WTC11 (cell line): ENCODE measurements at regions not wholly inside any gene's neighbourhood (a gene's known extent, or its start where the extent isn't known, plus 50 kb on each side); places are given as distances from the start of the nearest gene placed in this dataset.

Source experiments
- ATAC-seq: fragments of 200-7000 bp; cut with Tn5 transposase; 2 replicates; pipeline ENCODE4 v1.10.0; 2021; ENCODE audit warnings: mild to moderate bottlenecking, moderate library complexity
- CTCF ChIA-PET: fragments of 300-600 bp; sonication (Branson Sonifier 250); formaldehyde crosslinking; loops from one replicate; lab custom pipeline; 2021; ENCODE audit warnings: antibody characterized with exemption; lab: Charles Lee
- POLR2A ChIA-PET: fragments of 350-600 bp; sonication (Branson Sonifier 250); formaldehyde crosslinking; loops from one replicate; lab custom pipeline; 2021; ENCODE audit warnings: antibody characterized with exemption; lab: Charles Lee
- DNase-seq: peaks from one replicate; pipeline ENCODE4 v3.0.0; 2021; ENCODE audit warnings: low spot score
- H3K27ac Mint-ChIP-seq: 2 replicates; pipeline ENCODE4 v1.8.0; 2021; ENCODE audit warnings: mixed read lengths
- H3K27me3 Mint-ChIP-seq: 2 replicates; pipeline ENCODE4 v1.8.0; 2021; ENCODE audit warnings: low read depth, mild to moderate bottlenecking, moderate library complexity, mixed read lengths
- H3K36me3 Mint-ChIP-seq: 2 replicates; pipeline ENCODE4 v1.8.0; 2021; ENCODE audit warnings: mixed read lengths
- H3K4me1 Mint-ChIP-seq: 2 replicates; pipeline ENCODE4 v1.8.0; 2022; ENCODE audit warnings: mixed read lengths
- H3K4me3 Mint-ChIP-seq: 2 replicates; pipeline ENCODE4 v1.8.0; 2021; ENCODE audit warnings: mild to moderate bottlenecking, moderate library complexity, mixed read lengths
- H3K9me3 Mint-ChIP-seq: 2 replicates; pipeline ENCODE4 v1.8.0; 2021; ENCODE audit warnings: mixed read lengths
- CREM ChIP-seq: sonication (generic); formaldehyde crosslinking; IDR thresholded peaks from 2 replicates; pipeline ENCODE4 v1.8.1; 2022; ENCODE audit warnings: mild to moderate bottlenecking, missing genetic modification reagents, moderate library complexity
- EMX1 ChIP-seq: fragments of 250-450 bp; sonication (Bioruptor Pico); IDR thresholded peaks from 2 replicates; pipeline ENCODE4 v1.8.0; 2021; ENCODE audit warnings: mild to moderate bottlenecking
- ETV6 ChIP-seq: sonication (generic); formaldehyde crosslinking; IDR thresholded peaks from 2 replicates; pipeline ENCODE4 v1.8.1; 2022; ENCODE audit warnings: mild to moderate bottlenecking, missing genetic modification reagents
- IRF2 ChIP-seq: sonication (generic); formaldehyde crosslinking; IDR thresholded peaks from 2 replicates; pipeline ENCODE4 v1.8.0; 2022; ENCODE audit warnings: low read depth, missing genetic modification reagents, borderline replicate concordance
- JUN ChIP-seq: sonication (generic); formaldehyde crosslinking; IDR thresholded peaks from 2 replicates; pipeline ENCODE4 v1.8.0; 2023; ENCODE audit warnings: mild to moderate bottlenecking, missing genetic modification reagents
- NFE2L1 ChIP-seq: sonication (generic); formaldehyde crosslinking; IDR thresholded peaks from 2 replicates; pipeline ENCODE4 v1.8.1; 2023; ENCODE audit warnings: missing genetic modification reagents
- OVOL2 ChIP-seq: fragments of 250-450 bp; sonication (Bioruptor Pico); IDR thresholded peaks from 2 replicates; pipeline ENCODE4 v1.9.0; 2021; ENCODE audit warnings: mild to moderate bottlenecking, borderline replicate concordance
- SMAD3 ChIP-seq: sonication (generic); formaldehyde crosslinking; IDR thresholded peaks from 2 replicates; pipeline ENCODE4 v1.8.0; 2022; ENCODE audit warnings: missing genetic modification reagents, mild to moderate bottlenecking, borderline replicate concordance
- TEAD1 ChIP-seq: sonication (generic); formaldehyde crosslinking; IDR thresholded peaks from 2 replicates; pipeline ENCODE4 v1.8.0; 2022; ENCODE audit warnings: mild to moderate bottlenecking, missing genetic modification reagents
- ZNF138 ChIP-seq: sonication (generic); formaldehyde crosslinking; conservative IDR thresholded peaks from 2 replicates; pipeline ENCODE4 v1.8.1; 2022; ENCODE audit warnings: mild to moderate bottlenecking, moderate library complexity, missing genetic modification reagents
- ZNF232 ChIP-seq: sonication (generic); formaldehyde crosslinking; IDR thresholded peaks from 2 replicates; pipeline ENCODE4 v1.8.0; 2022; ENCODE audit warnings: mild to moderate bottlenecking, missing genetic modification reagents
- ZNF263 ChIP-seq: sonication (generic); formaldehyde crosslinking; IDR thresholded peaks from 2 replicates; pipeline ENCODE4 v1.8.1; 2022; ENCODE audit warnings: low read depth, mild to moderate bottlenecking, moderate library complexity, missing genetic modification reagents
- ZNF317 ChIP-seq: sonication (generic); formaldehyde crosslinking; IDR thresholded peaks from 2 replicates; pipeline ENCODE4 v1.8.1; 2023; ENCODE audit warnings: low read depth, mild to moderate bottlenecking, moderate library complexity, missing genetic modification reagents, borderline replicate concordance
- ZNF396 ChIP-seq: fragments of 250-450 bp; sonication (Bioruptor Pico); IDR thresholded peaks from 2 replicates; pipeline ENCODE4 v1.8.0; 2021; ENCODE audit warnings: mild to moderate bottlenecking, moderate library complexity, borderline replicate concordance
- ZNF416 ChIP-seq: fragments of 250-450 bp; sonication (Bioruptor Pico); IDR thresholded peaks from 2 replicates; pipeline ENCODE4 v1.9.0; 2021; ENCODE audit warnings: mild to moderate bottlenecking, inconsistent platforms
- ZNF671 ChIP-seq: fragments of 250-450 bp; sonication (Bioruptor Pico); IDR thresholded peaks from 2 replicates; pipeline ENCODE4 v1.8.0; 2021; ENCODE audit warnings: mild to moderate bottlenecking
- TF ChIP-seq, protein P1 (sequence below): sonication (generic); formaldehyde crosslinking; IDR thresholded peaks from 2 replicates; pipeline ENCODE4 v1.8.1; 2023; ENCODE audit warnings: mild to moderate bottlenecking, missing genetic modification reagents, moderate library complexity
- TF ChIP-seq, protein P2 (sequence below): sonication (generic); formaldehyde crosslinking; IDR thresholded peaks from 2 replicates; pipeline ENCODE4 v1.8.0; 2022; ENCODE audit warnings: mild to moderate bottlenecking, missing genetic modification reagents
- TF ChIP-seq, protein P3 (sequence below): fragments of 250-450 bp; sonication (Bioruptor Pico); IDR thresholded peaks from 2 replicates; pipeline ENCODE4 v1.9.0; 2021; ENCODE audit warnings: mild to moderate bottlenecking
- TF ChIP-seq, protein P4 (sequence below): sonication (generic); formaldehyde crosslinking; IDR thresholded peaks from 2 replicates; pipeline ENCODE4 v1.8.1; 2022; ENCODE audit warnings: mild to moderate bottlenecking, moderate library complexity, missing genetic modification reagents
- TF ChIP-seq, protein P5 (sequence below): sonication (generic); formaldehyde crosslinking; IDR thresholded peaks from 2 replicates; pipeline ENCODE4 v1.8.1; 2023; ENCODE audit warnings: mild to moderate bottlenecking, missing genetic modification reagents, moderate library complexity
- TF ChIP-seq, protein P6 (sequence below): fragments of 200-600 bp; IDR thresholded peaks from 2 replicates; pipeline ENCODE4 v1.8.0; 2022; ENCODE audit warnings: antibody characterized with exemption
- TF ChIP-seq, protein P7 (sequence below): fragments of 250-450 bp; sonication (Bioruptor Pico); conservative IDR thresholded peaks from 2 replicates; pipeline ENCODE4 v1.9.0; 2021; ENCODE audit warnings: mild to moderate bottlenecking

DNA sequence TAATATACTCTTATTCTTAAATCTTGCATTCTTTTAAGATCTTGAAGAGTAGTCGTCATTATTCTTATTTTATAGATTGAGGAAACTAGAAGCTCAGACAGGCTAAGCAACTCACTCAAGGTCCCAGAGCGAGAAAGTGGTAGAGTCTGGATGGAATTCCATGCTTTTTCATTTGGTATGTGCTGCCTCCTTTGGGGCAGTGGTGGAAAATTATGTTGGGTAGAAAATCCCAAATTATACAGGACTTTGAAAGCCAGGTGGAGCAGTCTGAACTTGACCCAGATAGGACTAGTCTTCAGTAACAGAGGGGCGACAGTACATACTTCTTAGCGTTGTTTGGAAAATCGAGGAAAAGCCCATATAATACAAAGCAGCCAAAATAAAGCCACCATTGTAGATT is 205.6 kb downstream of the ATG4C start:
- Mint-ChIP-seq H3K36me3 (no peaks in the 10 kb centered on the region), H3K27me3 (no peaks in the 10 kb centered on the region), H3K9me3 (0 out of 2 replicates have a peak, but pooled peaks cover 3% of the 10 kb centered on the region)
- peak; percentile 82 for ATAC-seq
- CTCF ChIA-PET = interaction anchor here (0.6 to 3.6 kb wide), 9 partner anchors 9 to 148 kb away, joined by 3 to 15 read pairs (median 3); no protein-coding TSS in a partner anchor
- no peak for TF ChIP-seq NFE2L1 (CRISPR knock-in tag)
- TF ChIP-seq, protein P1, sequence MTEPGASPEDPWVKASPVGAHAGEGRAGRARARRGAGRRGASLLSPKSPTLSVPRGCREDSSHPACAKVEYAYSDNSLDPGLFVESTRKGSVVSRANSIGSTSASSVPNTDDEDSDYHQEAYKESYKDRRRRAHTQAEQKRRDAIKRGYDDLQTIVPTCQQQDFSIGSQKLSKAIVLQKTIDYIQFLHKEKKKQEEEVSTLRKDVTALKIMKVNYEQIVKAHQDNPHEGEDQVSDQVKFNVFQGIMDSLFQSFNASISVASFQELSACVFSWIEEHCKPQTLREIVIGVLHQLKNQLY (CRISPR knock-in tag) = no peak
- TF ChIP-seq, protein P2, sequence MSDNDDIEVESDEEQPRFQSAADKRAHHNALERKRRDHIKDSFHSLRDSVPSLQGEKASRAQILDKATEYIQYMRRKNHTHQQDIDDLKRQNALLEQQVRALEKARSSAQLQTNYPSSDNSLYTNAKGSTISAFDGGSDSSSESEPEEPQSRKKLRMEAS (CRISPR knock-in tag) = no peak
- no peak for TF ChIP-seq EMX1 (CRISPR knock-in tag)
- TF ChIP-seq, protein P3, sequence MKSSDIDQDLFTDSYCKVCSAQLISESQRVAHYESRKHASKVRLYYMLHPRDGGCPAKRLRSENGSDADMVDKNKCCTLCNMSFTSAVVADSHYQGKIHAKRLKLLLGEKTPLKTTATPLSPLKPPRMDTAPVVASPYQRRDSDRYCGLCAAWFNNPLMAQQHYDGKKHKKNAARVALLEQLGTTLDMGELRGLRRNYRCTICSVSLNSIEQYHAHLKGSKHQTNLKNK (CRISPR knock-in tag) = no peak
- TF ChIP-seq, protein P4, sequence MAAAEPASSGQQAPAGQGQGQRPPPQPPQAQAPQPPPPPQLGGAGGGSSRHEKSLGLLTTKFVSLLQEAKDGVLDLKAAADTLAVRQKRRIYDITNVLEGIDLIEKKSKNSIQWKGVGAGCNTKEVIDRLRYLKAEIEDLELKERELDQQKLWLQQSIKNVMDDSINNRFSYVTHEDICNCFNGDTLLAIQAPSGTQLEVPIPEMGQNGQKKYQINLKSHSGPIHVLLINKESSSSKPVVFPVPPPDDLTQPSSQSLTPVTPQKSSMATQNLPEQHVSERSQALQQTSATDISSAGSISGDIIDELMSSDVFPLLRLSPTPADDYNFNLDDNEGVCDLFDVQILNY = no peak
- TF ChIP-seq, protein P5, sequence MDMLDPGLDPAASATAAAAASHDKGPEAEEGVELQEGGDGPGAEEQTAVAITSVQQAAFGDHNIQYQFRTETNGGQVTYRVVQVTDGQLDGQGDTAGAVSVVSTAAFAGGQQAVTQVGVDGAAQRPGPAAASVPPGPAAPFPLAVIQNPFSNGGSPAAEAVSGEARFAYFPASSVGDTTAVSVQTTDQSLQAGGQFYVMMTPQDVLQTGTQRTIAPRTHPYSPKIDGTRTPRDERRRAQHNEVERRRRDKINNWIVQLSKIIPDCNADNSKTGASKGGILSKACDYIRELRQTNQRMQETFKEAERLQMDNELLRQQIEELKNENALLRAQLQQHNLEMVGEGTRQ = no peak
- no peak for TF ChIP-seq ZNF232 (CRISPR knock-in tag)
- TF ChIP-seq OVOL2 = no peak
- no peak for TF ChIP-seq IRF2 (CRISPR knock-in tag)
- TF ChIP-seq, protein P6, sequence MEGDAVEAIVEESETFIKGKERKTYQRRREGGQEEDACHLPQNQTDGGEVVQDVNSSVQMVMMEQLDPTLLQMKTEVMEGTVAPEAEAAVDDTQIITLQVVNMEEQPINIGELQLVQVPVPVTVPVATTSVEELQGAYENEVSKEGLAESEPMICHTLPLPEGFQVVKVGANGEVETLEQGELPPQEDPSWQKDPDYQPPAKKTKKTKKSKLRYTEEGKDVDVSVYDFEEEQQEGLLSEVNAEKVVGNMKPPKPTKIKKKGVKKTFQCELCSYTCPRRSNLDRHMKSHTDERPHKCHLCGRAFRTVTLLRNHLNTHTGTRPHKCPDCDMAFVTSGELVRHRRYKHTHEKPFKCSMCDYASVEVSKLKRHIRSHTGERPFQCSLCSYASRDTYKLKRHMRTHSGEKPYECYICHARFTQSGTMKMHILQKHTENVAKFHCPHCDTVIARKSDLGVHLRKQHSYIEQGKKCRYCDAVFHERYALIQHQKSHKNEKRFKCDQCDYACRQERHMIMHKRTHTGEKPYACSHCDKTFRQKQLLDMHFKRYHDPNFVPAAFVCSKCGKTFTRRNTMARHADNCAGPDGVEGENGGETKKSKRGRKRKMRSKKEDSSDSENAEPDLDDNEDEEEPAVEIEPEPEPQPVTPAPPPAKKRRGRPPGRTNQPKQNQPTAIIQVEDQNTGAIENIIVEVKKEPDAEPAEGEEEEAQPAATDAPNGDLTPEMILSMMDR = no peak
- no peak for TF ChIP-seq JUN (CRISPR knock-in tag)
- TF ChIP-seq, all 79 proteins: peak for 0
- Mint-ChIP-seq H3K4me3 (no peak overlapping the region), H3K27ac (no peak overlapping the region), H3K4me1 (peaks cover 13% of the 10 kb centered on the region)
- POLR2A ChIA-PET = no interaction called here
- no peak for DNase-seq

DNA sequence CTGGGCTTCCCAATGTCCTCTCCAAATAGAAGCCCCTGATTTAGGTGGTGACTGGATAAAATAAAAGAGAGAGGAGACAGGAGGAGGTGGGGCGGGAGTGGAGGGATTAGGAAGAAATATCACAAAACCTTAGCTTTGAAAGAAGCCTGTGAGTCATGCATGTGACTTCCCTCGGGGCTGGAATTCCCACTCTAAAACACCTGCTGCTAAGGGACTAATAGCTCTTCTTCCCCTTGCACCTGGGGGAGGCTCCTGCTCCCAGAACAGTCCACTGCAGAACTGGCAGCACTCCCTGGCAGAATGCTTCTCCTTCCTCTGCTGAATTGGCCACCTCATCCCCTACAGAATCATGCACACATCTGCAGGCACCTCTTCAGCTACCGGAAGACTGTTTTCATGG is 207.2 kb downstream of the ATG4C start:
- peak; percentile 59 for ATAC-seq
- Mint-ChIP-seq H3K4me1 (peaks cover 13% of the 10 kb centered on the region), H3K27me3 (no peaks in the 10 kb centered on the region), H3K9me3 (0 out of 2 replicates have a peak, but pooled peaks cover 3% of the 10 kb centered on the region), H3K27ac (no peak overlapping the region)
- CTCF ChIA-PET = interaction anchor here (0.7 to 3.6 kb wide), 8 partner anchors 12 to 547 kb away, joined by 3 to 15 read pairs (median 6); no protein-coding TSS in a partner anchor
- POLR2A ChIA-PET = interaction anchor here (0.9 kb wide), 1 partner anchor 200 kb away, joined by 3 read pairs; no protein-coding TSS in a partner anchor
- TF ChIP-seq SMAD3 (CRISPR knock-in tag) (no peak), CREM (CRISPR knock-in tag) (no peak), ETV6 (CRISPR knock-in tag) (no peak), ZNF671 (CRISPR knock-in tag) (no peak), ZNF317 (CRISPR knock-in tag) (no peak)
- TF ChIP-seq, all 79 proteins: peak for 0
- Mint-ChIP-seq H3K4me3 (no peak overlapping the region), H3K36me3 (no peaks in the 10 kb centered on the region)
- DNase-seq = no peak

DNA sequence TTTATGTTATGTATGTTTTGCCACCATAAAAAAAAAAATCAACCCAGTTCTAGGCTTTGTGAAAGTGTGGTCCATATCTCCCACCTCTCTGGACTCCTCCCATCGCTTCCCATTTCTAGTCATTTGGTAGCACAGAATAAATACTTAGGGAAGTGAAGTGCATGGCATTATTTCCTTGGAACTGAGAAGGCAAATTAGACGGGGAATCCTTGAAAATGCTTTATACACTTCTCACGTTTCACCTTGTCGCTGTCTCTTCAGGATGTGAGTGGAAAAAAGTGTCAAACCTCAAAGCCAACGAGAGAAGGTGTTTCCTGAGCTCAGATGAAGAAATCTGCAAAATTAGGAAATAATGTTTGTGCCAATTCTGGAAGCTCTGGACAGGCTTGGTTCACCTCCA is 209.9 kb downstream of the ATG4C start:
- H3K4me3 Mint-ChIP-seq = no peak overlapping the region
- H3K4me1 Mint-ChIP-seq = peaks cover 25% of the 10 kb centered on the region
- ATAC-seq (no peak), DNase-seq (no peak)
- no peaks in the 10 kb centered on the region for H3K27me3 Mint-ChIP-seq
- H3K9me3 Mint-ChIP-seq = no peaks in the 10 kb centered on the region
- no peaks in the 10 kb centered on the region for H3K36me3 Mint-ChIP-seq
- POLR2A ChIA-PET = no interaction called here
- CTCF ChIA-PET = no interaction called here
- no peak overlapping the region for H3K27ac Mint-ChIP-seq
- TF ChIP-seq ZNF138 (CRISPR knock-in tag) (no peak), ZNF396 (CRISPR knock-in tag) (no peak), ZNF263 (CRISPR knock-in tag) (no peak), TEAD1 (CRISPR knock-in tag) (no peak), ZNF671 (CRISPR knock-in tag) (no peak), NFE2L1 (CRISPR knock-in tag) (no peak), ZNF416 (CRISPR knock-in tag) (no peak), ZNF317 (CRISPR knock-in tag) (no peak)
- TF ChIP-seq, protein P7, sequence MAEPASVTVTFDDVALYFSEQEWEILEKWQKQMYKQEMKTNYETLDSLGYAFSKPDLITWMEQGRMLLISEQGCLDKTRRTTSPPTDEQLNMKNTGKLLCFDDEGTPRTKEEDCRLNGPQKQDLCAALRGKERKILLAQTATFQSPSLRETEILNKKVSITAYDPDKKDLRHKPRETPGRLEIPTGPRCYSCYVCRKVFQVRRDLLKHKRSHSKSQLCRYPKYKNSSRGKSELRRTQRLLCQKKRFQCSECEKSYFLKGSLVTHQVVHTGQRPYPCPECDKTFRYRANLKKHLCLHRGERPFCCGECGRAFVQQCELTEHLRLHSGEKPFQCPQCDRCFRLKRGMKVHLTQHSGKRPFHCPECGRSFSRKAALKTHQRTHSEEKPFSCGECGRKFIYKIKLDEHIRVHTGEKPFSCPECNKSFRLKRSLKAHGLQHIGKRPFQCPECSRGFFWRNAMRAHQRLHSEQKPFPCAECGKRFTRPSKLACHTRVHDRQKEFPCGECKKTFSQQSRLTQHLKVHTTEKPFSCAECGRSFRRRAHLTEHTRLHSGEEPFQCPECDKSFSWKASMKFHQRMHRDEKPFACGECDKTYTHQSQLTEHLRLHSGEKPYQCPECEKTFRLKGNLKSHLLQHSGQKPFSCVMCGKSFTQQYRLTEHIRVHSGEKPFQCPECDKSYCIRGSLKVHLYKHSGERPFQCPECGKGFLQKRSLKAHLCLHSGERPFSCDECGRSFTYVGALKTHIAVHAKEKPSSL = no peak
- TF ChIP-seq, protein P1 (CRISPR knock-in tag) = no peak
